ENCODE measurements at regions not wholly inside any gene's neighbourhood (a gene's known extent, or its start where the extent isn't known, plus 50 kb on each side); places are given as distances from the start of the nearest gene placed in this dataset.

DNA sequence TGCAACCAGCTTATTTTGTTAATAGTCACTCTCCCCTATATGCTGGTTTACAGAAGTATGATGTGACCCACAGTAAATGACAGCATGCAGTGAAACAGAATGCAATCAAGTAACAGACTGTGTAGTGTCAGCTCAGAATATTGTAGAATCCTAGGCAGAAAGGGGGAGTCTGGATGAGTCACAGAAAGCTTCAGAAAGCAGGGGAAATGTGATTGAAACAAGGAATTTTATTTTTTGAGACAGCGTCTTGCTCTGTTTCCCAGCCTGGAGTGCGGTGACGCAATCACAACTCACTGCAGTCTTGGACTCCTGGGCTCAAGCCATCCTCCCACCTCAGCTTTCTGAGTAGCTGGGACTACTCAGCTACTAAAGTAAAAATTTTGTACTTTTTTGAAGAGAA lies 188.3 kb upstream of the FOXN2 start:
- no peak for TF ChIP-seq POLR2A (IDR thresholded peaks at IDR 0.05)
- TF ChIP-seq, protein P1, sequence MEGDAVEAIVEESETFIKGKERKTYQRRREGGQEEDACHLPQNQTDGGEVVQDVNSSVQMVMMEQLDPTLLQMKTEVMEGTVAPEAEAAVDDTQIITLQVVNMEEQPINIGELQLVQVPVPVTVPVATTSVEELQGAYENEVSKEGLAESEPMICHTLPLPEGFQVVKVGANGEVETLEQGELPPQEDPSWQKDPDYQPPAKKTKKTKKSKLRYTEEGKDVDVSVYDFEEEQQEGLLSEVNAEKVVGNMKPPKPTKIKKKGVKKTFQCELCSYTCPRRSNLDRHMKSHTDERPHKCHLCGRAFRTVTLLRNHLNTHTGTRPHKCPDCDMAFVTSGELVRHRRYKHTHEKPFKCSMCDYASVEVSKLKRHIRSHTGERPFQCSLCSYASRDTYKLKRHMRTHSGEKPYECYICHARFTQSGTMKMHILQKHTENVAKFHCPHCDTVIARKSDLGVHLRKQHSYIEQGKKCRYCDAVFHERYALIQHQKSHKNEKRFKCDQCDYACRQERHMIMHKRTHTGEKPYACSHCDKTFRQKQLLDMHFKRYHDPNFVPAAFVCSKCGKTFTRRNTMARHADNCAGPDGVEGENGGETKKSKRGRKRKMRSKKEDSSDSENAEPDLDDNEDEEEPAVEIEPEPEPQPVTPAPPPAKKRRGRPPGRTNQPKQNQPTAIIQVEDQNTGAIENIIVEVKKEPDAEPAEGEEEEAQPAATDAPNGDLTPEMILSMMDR (IDR thresholded peaks at IDR 0.05), result no peak

Data from prostate gland (tissue), 2 donors.